ENCODE measurements at regions not wholly inside any gene's neighbourhood (a gene's known extent, or its start where the extent isn't known, plus 50 kb on each side); places are given as distances from the start of the nearest gene placed in this dataset.

- TF ChIP-seq CTCF (IDR thresholded peaks at IDR 0.05; ENCODE audit: low read length) (no peak), EZH2 (optimal IDR thresholded peaks at IDR 0.05; ENCODE audit: low read depth, low read length) (no peak)
These were observed 230.6 kb upstream of the DACH1 start for GRCh38 chr13:72097568-72097967.
